Mesothelial cell of epicardium (in vitro differentiated cells): ENCODE measurements at regions not wholly inside any gene's neighbourhood (a gene's known extent, or its start where the extent isn't known, plus 50 kb on each side); places are given as distances from the start of the nearest gene placed in this dataset.

Experiments
- DNase-seq, 2 experiments: peaks; one replicate each; pipeline ENCODE4 v3.0.0; 2021; ENCODE audit warnings: low spot score in 2 of 2; ENCODE audit not compliant: unreplicated experiment in 2 of 2
- H3K27ac Mint-ChIP-seq: 2 replicates; pipeline ENCODE4 v1.8.0; 2021; ENCODE audit warnings: mixed read lengths
- H3K27me3 Mint-ChIP-seq: 2 replicates; pipeline ENCODE4 v1.8.0; 2021; ENCODE audit warnings: low read depth, mixed read lengths
- H3K36me3 Mint-ChIP-seq: 2 replicates; pipeline ENCODE4 v1.8.0; 2021; ENCODE audit warnings: mixed read lengths
- H3K4me1 Mint-ChIP-seq: 2 replicates; pipeline ENCODE4 v1.8.0; 2021; ENCODE audit warnings: mixed read lengths
- H3K4me3 Mint-ChIP-seq: 2 replicates; pipeline ENCODE4 v1.8.0; 2021; ENCODE audit warnings: mild to moderate bottlenecking, moderate library complexity, mixed read lengths
- H3K9me3 Mint-ChIP-seq: 2 replicates; pipeline ENCODE4 v1.8.0; 2021; ENCODE audit warnings: mixed read lengths
- TF ChIP-seq, protein P1 (sequence below): fragments of 200-600 bp; sonication (generic); IDR thresholded peaks from one replicate; pipeline ENCODE4 v1.5.0; 2021; ENCODE audit warnings: antibody characterized with exemption; ENCODE audit not compliant: unreplicated experiment

DNA sequence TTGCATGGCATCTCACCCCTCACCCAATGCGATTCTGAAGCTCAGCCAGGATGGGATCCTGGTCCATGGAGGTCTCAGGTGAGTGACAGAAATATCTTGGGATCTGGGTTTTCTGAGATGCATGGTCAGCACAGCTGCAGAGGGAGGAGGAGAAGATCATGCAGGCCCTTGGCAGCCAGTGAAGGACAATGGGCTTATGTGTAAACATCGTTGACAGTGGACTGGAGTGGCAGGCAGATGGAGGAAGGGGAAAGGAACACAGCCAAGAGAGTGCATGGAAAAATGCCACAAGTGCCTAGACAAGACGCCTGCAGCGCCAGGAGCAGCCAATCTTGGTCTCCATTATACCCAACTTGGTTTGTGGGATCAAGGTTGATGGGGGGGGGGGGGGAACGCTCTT lies 347.9 kb downstream of the MCTP2 start:
- Mint-ChIP-seq H3K4me3 (no peak overlapping the region), H3K27ac (no peak overlapping the region), H3K36me3 (no peaks in the 10 kb centered on the region), H3K27me3 (no peaks in the 10 kb centered on the region), H3K9me3 (no peaks in the 10 kb centered on the region), H3K4me1 (peaks cover 2% of the 10 kb centered on the region)
- no peak for DNase-seq
- TF ChIP-seq, protein P1, sequence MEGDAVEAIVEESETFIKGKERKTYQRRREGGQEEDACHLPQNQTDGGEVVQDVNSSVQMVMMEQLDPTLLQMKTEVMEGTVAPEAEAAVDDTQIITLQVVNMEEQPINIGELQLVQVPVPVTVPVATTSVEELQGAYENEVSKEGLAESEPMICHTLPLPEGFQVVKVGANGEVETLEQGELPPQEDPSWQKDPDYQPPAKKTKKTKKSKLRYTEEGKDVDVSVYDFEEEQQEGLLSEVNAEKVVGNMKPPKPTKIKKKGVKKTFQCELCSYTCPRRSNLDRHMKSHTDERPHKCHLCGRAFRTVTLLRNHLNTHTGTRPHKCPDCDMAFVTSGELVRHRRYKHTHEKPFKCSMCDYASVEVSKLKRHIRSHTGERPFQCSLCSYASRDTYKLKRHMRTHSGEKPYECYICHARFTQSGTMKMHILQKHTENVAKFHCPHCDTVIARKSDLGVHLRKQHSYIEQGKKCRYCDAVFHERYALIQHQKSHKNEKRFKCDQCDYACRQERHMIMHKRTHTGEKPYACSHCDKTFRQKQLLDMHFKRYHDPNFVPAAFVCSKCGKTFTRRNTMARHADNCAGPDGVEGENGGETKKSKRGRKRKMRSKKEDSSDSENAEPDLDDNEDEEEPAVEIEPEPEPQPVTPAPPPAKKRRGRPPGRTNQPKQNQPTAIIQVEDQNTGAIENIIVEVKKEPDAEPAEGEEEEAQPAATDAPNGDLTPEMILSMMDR, result no peak

DNA sequence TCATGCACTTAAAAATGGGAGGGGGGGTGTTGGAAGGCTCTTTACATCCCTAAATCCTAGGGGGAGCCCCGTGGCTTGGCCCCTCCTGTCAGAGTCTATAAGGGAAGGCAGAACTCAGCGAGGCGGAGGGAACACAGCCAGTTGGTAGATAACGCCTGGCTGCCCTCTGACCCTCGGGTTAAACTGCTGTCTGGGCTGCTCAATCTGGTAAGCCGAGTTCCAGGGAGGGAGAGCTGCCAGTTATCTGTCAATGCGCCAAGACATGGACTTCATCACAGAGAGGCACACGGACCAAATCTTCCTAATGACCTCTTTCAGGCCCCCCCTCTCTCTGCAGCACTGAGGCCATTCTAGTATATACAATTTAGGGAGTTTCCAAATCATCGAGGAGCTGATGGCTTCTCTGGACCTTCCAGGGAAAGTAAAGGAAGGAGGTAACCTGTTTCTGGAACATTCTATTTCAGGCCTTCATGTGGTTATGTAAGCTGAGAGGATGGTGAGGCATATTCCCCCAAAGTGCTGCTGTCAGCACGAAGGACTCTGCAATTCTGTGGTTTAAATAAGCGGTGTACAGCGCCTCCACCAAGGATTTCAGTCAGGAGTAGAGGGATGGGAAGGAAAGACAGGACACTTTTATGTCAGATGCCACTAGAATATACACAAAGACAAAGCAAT lies 349.0 kb downstream of the MCTP2 start:
- H3K9me3 Mint-ChIP-seq, result no peaks in the 10 kb centered on the region
- DNase-seq, result no peak
- H3K4me3 Mint-ChIP-seq, result no peak overlapping the region
- H3K27ac Mint-ChIP-seq, result no peak overlapping the region
- TF ChIP-seq, protein P1, result no peak
- H3K4me1 Mint-ChIP-seq, result peaks cover 11% of the 10 kb centered on the region
- H3K27me3 Mint-ChIP-seq, result no peaks in the 10 kb centered on the region
- H3K36me3 Mint-ChIP-seq, result no peaks in the 10 kb centered on the region

DNA sequence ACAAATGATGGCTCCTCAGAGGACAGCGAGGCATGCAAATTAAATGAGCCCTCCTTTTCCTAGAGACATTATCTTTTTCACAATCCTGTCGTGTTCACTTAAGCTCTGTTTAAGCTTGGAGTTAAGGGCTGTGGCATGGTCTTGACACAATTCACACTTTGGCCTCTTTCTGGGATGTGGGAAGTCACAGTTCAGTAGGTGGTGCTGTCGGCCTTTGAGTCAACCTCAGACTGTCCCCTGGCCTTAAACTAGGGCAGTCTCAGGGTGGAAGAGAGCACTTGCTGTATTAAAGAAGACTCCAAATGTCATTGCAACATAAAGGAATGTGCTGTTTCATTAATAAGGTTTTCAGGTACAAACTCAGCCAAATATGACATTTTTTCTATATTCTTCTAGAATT lies 351.0 kb downstream of the MCTP2 start:
- no peaks in the 10 kb centered on the region for H3K9me3 Mint-ChIP-seq
- H3K27ac Mint-ChIP-seq, result no peak overlapping the region
- no peak overlapping the region for H3K4me3 Mint-ChIP-seq
- DNase-seq, result no peak
- peaks cover 13% of the 10 kb centered on the region for H3K4me1 Mint-ChIP-seq
- H3K27me3 Mint-ChIP-seq, result no peaks in the 10 kb centered on the region
- no peaks in the 10 kb centered on the region for H3K36me3 Mint-ChIP-seq
- TF ChIP-seq, protein P1, result no peak

DNA sequence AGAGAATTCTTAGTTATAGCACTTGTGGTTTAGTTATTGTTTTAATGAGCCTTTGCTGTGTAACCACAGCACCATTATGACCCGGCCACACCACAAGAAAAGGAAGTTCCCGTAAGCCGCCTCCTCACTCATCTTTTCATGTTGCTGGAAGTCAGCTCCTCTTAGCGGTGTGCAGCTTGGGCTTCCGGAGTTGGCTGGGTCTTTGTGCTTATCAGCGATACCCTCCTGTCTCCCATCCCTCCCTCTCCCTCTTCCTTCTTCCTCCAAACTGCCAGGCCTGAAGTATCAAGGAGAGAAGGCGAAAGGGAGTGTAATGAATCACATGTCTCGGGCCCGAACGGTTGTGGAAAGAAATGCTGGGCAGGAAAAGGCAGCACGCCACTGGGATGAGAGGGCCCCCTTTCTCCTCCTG lies 353.5 kb downstream of the MCTP2 start:
- H3K9me3 Mint-ChIP-seq, result no peaks in the 10 kb centered on the region
- H3K36me3 Mint-ChIP-seq, result no peaks in the 10 kb centered on the region
- H3K4me1 Mint-ChIP-seq, result peaks cover 13% of the 10 kb centered on the region
- peak overlapping the region; percentile 28 for H3K4me3 Mint-ChIP-seq
- no peaks in the 10 kb centered on the region for H3K27me3 Mint-ChIP-seq
- TF ChIP-seq, protein P1, result no peak
- peak overlapping the region; percentile 75 for H3K27ac Mint-ChIP-seq
- no peak for DNase-seq

DNA sequence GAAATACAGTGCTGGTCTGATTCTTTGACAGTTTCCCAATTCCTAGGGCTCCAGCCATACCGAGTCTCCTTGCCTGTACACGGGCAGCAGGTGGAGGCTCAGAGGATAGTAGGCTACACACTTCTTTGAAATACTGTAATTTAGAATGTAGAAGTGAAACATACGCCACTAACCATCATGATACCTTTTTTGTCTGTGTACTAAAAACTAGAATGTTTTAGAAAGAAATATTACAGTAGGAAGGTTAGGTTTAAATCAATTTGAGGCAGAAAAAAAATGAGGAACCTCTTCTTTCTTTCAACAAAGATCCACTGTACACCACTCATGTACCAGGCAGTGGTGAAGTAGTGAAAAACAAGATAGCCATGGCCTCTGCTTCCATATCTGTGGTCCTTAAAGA lies 354.7 kb downstream of the MCTP2 start:
- Mint-ChIP-seq H3K4me1 (peaks cover 11% of the 10 kb centered on the region), H3K9me3 (no peaks in the 10 kb centered on the region), H3K27me3 (no peaks in the 10 kb centered on the region), H3K4me3 (no peak overlapping the region), H3K27ac (peak overlapping the region; percentile 61), H3K36me3 (no peaks in the 10 kb centered on the region)
- DNase-seq, result no peak
- TF ChIP-seq, protein P1, result no peak

DNA sequence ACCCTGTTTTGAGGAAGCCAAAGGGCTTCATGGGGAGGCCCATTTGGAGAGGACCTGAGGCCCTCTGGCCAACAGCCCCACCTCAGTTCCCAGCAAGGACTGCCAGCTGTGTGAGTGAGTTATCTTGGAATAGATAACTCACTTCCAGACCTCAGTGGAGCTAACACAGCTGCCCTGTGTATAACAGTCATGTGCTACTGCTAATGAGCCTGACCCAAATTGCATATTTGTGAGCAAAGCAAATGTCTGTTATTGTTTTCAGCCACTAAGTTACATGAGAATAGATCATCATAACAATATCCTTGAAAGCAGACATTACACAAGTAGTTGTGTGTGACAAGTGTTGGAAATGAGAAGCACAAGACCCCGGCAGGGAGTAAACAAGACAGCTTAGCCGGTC lies 355.8 kb downstream of the MCTP2 start:
- Mint-ChIP-seq H3K4me1 (peaks cover 11% of the 10 kb centered on the region), H3K9me3 (no peaks in the 10 kb centered on the region), H3K27ac (no peak overlapping the region), H3K36me3 (no peaks in the 10 kb centered on the region), H3K4me3 (no peak overlapping the region), H3K27me3 (no peaks in the 10 kb centered on the region)
- TF ChIP-seq, protein P1, result no peak
- DNase-seq, result no peak
